GM21825 (cell line): ENCODE measurements at regions not wholly inside any gene's neighbourhood (a gene's known extent, or its start where the extent isn't known, plus 50 kb on each side); places are given as distances from the start of the nearest gene placed in this dataset.

Experiments
- ATAC-seq: cut with Tn5 transposase; IDR thresholded peaks from one replicate; pipeline ENCODE4 v1.9.1; 2021; ENCODE audit warnings: mild to moderate bottlenecking, moderate library complexity; ENCODE audit not compliant: unreplicated experiment

DNA sequence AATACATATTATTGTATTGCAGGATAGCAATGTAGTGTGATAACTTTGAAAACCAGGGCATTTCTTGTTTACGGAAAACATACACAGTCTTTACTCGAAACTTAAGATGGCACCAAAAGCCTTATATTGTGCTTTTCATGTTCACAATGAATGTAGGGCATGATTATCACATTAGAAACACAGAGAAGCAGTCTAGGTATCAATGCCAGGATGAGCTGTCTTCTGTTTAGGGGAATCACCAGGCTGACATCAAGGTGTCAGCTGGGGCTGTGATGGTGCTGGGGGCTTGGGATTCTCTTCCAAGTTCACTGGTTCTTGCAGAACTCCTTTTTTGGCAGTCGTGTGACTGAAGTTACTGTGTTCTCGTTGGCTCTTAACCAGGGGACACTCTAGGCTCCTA is 1067.3 kb downstream of the FLRT2 start:
- no peak for ATAC-seq

- ATAC-seq: no peak
Observed at GRCh38 chr14:86596024-86596423, 1066.1 kb downstream of the FLRT2 start.

DNA sequence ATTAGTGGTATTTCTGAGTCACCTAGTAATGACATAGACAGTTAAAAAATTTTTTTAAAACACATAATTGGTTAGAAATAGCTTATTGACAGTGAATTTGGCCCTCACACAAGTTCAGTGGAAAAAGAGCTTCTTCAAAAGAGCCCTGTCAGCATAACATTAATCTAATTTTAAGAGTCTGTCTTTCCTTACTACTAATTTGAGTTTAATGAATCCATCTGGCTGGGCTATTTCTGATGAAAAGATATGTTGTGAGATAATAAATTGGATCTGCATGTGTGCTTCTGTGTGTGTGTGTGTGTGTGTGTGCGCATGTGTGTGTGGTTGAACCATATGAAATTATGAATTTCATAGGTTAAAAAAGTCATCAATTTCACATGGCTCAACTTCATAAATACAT is 1045.2 kb downstream of the FLRT2 start:
- ATAC-seq: no peak

DNA sequence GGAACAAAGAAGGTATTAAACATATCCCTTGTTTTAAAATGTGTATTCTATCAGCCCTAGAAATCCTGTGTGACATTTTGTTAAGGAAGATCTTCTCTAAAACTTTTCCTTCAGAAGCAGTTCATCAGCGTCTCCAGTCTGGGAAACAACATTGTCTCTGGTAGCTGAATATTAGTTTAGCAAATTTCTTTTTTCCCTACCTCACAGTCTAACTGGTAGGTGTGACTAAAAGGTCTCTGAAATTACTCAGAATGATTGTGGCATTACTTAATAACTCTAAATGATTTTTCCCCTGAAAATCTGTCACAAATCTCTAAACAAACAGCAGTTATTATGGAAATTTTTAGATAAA is 1044.8 kb downstream of the FLRT2 start:
- no peak for ATAC-seq

DNA sequence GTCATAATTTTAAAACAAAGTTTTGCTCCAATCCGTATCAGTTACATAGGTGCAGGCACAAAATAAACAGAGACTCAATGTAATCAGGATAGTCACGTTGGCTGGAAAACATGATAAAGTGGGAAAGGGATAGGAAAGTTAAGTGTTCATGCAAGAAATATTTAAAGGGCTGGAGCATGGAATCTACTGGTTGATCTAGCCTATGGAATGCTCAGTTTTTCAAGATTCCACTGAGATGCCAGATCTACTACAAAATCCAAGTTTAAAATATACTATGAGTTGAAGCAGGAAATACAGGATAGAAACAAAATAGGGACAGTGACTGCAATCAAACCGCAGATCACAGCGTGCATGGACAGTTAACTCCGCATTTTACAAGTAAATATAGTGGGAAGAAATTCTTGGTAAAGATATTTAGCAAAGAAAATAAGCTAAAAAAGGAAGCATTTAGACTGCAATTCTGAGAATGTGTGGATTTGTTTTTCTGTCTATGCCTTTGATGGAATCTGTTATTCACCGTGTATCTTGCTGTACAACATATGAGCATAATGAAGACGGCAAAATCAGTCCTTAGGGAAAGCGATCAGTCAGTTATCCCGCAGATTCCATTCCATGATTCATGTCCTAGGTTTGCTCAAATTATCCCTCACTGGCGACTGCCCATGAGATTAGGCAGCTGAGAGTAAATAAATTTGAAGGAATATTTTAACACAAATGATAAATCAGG is 1044.3 kb downstream of the FLRT2 start:
- no peak for ATAC-seq

DNA sequence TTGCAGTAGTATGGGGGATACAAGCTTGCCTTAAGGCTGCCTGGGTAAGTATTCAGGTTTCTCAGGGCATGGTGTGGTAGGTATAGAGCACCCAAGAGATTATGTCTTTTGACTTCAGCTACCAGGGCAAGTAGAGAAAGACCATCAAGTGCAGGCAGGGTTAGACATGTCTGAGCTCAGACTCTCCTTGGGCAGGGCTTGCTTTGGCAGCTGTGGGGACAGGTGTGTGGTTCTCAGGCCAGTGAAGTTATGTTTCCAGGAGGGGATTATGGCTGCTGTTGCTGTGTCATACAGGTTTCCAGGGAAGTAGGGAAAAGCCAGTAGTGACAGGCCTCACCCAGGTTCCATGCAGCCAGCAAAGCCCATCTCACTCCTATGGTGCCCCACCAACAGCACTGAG is 1040.4 kb downstream of the FLRT2 start:
- ATAC-seq: no peak

- no peak for ATAC-seq
Observed at GRCh38 chr14:86543521-86543920, 1013.6 kb downstream of the FLRT2 start.

- no peak for ATAC-seq
Observed at GRCh38 chr14:86541972-86542371, 1012.0 kb downstream of the FLRT2 start.

- ATAC-seq: no peak
Observed at GRCh38 chr14:86540636-86541247, 1010.8 kb downstream of the FLRT2 start.

GRCh38 chr14:86539361-86540070 is 1009.6 kb downstream of the FLRT2 start:
- no peak for ATAC-seq

GRCh38 chr14:86533834-86534233 is 1003.9 kb downstream of the FLRT2 start:
- ATAC-seq: no peak

GRCh38 chr14:86532219-86532618 is 1002.3 kb downstream of the FLRT2 start:
- ATAC-seq: no peak

DNA sequence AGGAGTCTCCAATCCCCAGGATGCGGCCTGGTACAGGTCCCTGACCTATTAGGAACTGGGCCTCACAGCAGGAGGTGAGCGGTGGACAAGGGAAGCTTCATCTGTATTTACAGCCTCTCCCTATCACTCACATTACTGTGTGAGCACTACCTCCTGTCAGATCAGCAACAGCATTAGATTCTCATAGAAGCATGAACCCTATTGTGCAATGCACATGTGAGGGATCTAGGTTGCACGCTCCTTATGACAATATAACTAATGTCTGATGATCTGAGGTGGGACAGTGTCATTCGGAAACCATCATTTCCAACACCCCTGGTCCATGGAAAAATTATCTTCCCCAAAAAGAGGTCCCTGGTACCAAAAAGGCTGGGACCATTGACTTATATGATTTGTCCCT is 1000.5 kb downstream of the FLRT2 start:
- ATAC-seq: no peak

GRCh38 chr14:86527312-86527711 is 997.4 kb downstream of the FLRT2 start:
- no peak for ATAC-seq

DNA sequence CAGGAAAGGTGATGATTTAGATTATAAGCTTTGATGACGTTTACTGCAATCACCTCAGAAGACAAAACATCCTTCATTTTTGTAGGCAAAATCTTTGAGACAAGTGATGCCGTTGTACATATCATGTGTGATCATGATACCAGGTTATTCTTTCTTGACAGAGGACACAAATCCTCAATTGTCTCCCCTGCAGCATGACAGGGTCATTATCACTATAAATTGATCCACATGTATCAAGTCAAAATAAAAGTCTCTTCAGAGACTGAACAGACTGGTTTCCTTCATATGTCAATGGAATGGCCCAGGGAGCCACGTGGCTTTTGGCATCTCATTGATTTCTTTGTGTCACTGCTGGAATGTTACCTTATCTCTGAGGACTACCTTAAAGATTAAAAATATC is 995.7 kb downstream of the FLRT2 start:
- ATAC-seq: no peak

DNA sequence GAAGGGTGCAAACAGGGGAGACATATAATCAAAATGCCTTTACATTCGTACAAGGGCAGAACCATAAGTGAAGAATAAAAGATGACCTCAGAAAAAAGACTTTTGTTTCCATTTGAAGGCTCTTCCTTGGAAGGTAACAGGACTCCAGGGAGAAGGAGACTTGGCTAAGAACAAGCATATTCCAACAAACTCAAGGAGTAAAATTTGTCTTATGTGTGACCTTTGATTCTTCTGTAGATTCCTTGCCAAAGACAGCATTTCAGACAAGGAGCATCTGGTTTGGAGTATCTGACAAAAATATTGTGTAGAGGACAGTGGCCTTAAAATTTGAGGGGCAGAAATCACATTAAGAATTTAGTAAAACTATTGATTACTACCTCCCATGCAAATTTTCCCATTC is 991.9 kb downstream of the FLRT2 start:
- no peak for ATAC-seq

DNA sequence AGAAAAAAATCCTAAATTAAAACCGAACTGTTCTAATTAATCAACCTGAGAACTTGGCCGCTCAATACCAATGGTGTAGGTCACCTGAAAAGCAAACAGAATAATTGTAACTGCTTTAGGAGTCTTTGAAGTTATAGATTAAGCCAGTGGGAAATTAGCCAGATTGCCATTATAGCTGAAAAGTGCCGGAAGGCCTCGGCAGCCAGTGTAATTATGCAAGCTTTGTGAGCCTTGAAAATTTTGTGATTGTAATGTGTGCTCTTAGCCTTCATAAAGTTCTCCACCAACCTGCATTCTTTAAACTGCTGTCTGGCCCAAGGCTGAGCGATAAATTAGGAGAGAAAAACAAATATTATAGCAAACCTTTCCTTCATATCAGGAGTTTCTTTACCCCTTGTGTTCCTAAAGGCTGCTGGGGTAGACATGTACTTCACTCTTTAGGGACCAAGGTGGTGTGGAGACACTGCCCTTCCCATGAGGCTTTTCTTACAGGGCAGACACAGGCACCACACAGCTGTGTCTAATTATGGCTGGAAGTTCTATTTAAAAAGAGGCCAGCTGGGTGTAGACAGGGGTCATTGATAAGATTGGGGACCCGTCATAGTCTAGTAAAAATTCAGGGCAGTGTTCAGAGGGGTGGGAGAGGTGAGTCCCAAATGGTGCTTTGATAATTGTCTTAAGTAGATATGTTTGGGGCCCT is 991.2 kb downstream of the FLRT2 start:
- no peak for ATAC-seq

DNA sequence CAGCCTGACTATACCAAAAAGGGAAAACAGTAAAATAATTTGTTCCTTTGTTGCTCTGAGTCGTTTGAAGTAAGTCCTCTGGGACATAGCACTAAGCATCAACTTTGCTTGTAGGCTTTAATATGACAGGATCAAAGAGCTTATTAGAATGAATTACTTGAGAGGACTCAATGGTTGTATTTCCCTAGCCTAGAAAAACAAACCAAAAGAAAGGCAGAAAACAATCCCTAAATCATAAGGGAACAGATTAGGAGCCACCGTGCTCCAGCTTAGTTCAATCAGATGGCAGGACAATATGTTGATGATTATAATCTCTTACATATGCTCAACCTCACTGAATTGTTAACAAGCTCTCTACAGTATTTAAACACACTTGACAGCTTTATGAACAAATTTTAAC is 988.4 kb downstream of the FLRT2 start:
- no peak for ATAC-seq

DNA sequence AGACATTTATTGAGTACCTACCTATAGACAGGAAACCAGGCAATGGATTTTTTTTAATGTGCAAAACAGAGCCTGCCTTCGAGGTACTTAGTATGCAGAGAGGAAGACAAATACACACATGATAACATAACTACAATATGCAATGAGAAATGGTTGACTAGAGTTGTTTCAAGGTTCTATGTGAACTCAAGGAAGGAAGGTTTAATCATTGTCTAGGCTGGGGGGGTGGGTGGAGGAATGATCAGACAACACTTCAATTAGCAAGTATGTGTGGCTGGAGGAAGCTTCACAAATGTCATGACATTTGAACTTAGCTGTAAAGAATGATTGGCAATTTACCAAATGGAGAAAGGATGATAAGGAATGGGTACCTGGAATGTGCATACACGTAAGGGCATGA is 985.3 kb downstream of the FLRT2 start:
- no peak for ATAC-seq

DNA sequence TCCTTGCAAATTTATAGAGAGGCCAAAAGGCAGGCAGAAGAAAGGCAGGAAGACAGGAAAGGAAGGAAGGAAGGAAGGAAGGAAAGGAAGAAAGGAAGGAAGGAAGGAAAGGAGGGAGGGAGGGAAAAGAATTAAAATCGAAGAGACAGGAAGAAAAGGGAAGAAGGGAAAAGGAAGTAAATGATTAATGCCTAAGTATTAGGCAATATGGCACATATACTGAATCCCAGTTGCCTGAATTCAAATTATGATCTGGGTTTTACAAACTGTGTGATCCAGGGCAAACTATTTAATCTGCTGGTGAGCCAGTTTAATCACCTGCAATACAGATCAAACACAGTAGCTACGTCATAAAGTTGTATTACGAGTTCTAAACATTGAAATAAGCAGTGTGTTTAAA is 983.6 kb downstream of the FLRT2 start:
- no peak for ATAC-seq

GRCh38 chr14:86513056-86513455 is 983.1 kb downstream of the FLRT2 start:
- no peak for ATAC-seq

GRCh38 chr14:86510491-86510890 is 980.5 kb downstream of the FLRT2 start:
- no peak for ATAC-seq
